NCI-H748 (cell line): ENCODE measurements at regions not wholly inside any gene's neighbourhood (a gene's known extent, or its start where the extent isn't known, plus 50 kb on each side); places are given as distances from the start of the nearest gene placed in this dataset.
A peak's percentile ranks its signal among the peaks of the same experiment; 100 is the strongest.

ENCODE experiments used
- DNase-seq: peaks from one replicate; lab custom pipeline; 2025; ENCODE audit not compliant: unreplicated experiment; lab: John Stamatoyannopoulos, UW

GRCh38 chr5:106171132-106171531 lies 1499.6 kb downstream of the EFNA5 start:
- no peak for DNase-seq

GRCh38 chr5:106167766-106168165 lies 1503.0 kb downstream of the EFNA5 start:
- no peak for DNase-seq

- DNase-seq: no peak
Measured at GRCh38 chr5:106163233-106163632, 1507.5 kb downstream of the EFNA5 start.

- DNase-seq: no peak
Measured at GRCh38 chr5:106159616-106160015, 1511.1 kb downstream of the EFNA5 start.

GRCh38 chr5:106154280-106154716 lies 1516.4 kb downstream of the EFNA5 start:
- no peak for DNase-seq

- no peak for DNase-seq
Measured at GRCh38 chr5:106152569-106152968, 1518.2 kb downstream of the EFNA5 start.

- DNase-seq: no peak
Measured at GRCh38 chr5:106142116-106142515, 1528.6 kb downstream of the EFNA5 start.

GRCh38 chr5:106140101-106140500 lies 1530.6 kb downstream of the EFNA5 start:
- DNase-seq: no peak

- DNase-seq: peak; percentile 12
Measured at GRCh38 chr5:106136061-106136460, 1534.7 kb downstream of the EFNA5 start.

- no peak for DNase-seq
Measured at GRCh38 chr5:106135473-106135872, 1535.3 kb downstream of the EFNA5 start.

- DNase-seq: no peak
Measured at GRCh38 chr5:106134549-106134948, 1536.2 kb downstream of the EFNA5 start.

GRCh38 chr5:106127985-106128384 lies 1542.8 kb downstream of the EFNA5 start:
- no peak for DNase-seq

GRCh38 chr5:106127341-106127781 lies 1543.4 kb downstream of the EFNA5 start:
- DNase-seq: no peak

- peak; percentile 20 for DNase-seq
Measured at GRCh38 chr5:106121972-106122605, 1548.6 kb downstream of the EFNA5 start.

GRCh38 chr5:106116682-106117081 lies 1554.1 kb downstream of the EFNA5 start:
- DNase-seq: no peak

GRCh38 chr5:106113922-106114321 lies 1556.8 kb downstream of the EFNA5 start:
- DNase-seq: no peak

- DNase-seq: no peak
Measured at GRCh38 chr5:106106384-106106783, 1564.4 kb downstream of the EFNA5 start.

- peak; percentile 47 for DNase-seq
Measured at GRCh38 chr5:106097340-106097739, 1573.4 kb downstream of the EFNA5 start.

- no peak for DNase-seq
Measured at GRCh38 chr5:106094839-106095238, 1575.9 kb downstream of the EFNA5 start.

GRCh38 chr5:106094204-106094607 lies 1576.5 kb downstream of the EFNA5 start:
- peak; percentile 96 for DNase-seq

- DNase-seq: no peak
Measured at GRCh38 chr5:106093134-106093533, 1577.6 kb downstream of the EFNA5 start.

- no peak for DNase-seq
Measured at GRCh38 chr5:106092455-106092854, 1578.3 kb downstream of the EFNA5 start.

- DNase-seq: no peak
Measured at GRCh38 chr5:106089073-106089472, 1581.7 kb downstream of the EFNA5 start.
